SK-N-MC (cell line): ENCODE measurements at regions not wholly inside any gene's neighbourhood (a gene's known extent, or its start where the extent isn't known, plus 50 kb on each side); places are given as distances from the start of the nearest gene placed in this dataset.

Source experiments
- DNase-seq: peaks from one replicate; pipeline ENCODE4 v3.0.0-alpha.2; 2011; ENCODE audit warnings: low read depth, low spot score
- H3K27ac ChIP-seq: fragments of 200-600 bp; sonication (generic); 2 replicates; pipeline ENCODE4 v1.5.1; 2016; ENCODE audit warnings: mixed run types
- H3K36me3 ChIP-seq: fragments of 200-600 bp; sonication (generic); 2 replicates; pipeline ENCODE4 v1.6.1; 2017; ENCODE audit warnings: antibody characterized with exemption, low read length, mixed read lengths; ENCODE audit not compliant: insufficient read depth
- H3K4me3 ChIP-seq: fragments of 200-600 bp; sonication (generic); 2 replicates; pipeline ENCODE4 v1.5.1; 2016
- H3K9ac ChIP-seq: fragments of 200-600 bp; sonication (generic); 2 replicates; pipeline ENCODE4 v1.8.0; 2017; ENCODE audit warnings: mixed run types, mixed read lengths; ENCODE audit not compliant: insufficient read length
- H3K9me3 ChIP-seq: fragments of 200-600 bp; sonication (generic); 2 replicates; pipeline ENCODE4 v1.6.1; 2017; ENCODE audit warnings: low read depth, mild to moderate bottlenecking, antibody characterized with exemption, low read length, moderate library complexity, mixed read lengths
- EZH2 ChIP-seq: fragments of 200-600 bp; sonication (generic); IDR thresholded peaks from one replicate; pipeline ENCODE4 v1.6.1; 2017; ENCODE audit warnings: antibody characterized with exemption
- FOXP2 ChIP-seq: optimal IDR thresholded peaks from 2 replicates; pipeline ENCODE3; 2011; ENCODE audit warnings: mild to moderate bottlenecking, moderate library complexity; ENCODE audit not compliant: insufficient read depth; ENCODE audit errors: extremely low read length, control extremely low read depth
- POLR2AphosphoS5 ChIP-seq: IDR thresholded peaks from 2 replicates; pipeline ENCODE4 v1.6.1; 2012; ENCODE audit warnings: mild to moderate bottlenecking, low read depth, low read length, borderline replicate concordance

GRCh38 chr13:44212633-44213396 lies 160.8 kb upstream of the SERP2 start:
- no peak overlapping the region for H3K27ac ChIP-seq
- DNase-seq = no peak
- TF ChIP-seq POLR2AphosphoS5 (no peak), EZH2 (no peak), FOXP2 (no peak)
- no peaks in the 10 kb centered on the region for H3K36me3 ChIP-seq
- no peak overlapping the region for H3K4me3 ChIP-seq
- H3K9me3 ChIP-seq = no peaks in the 10 kb centered on the region
- H3K9ac ChIP-seq = no peak overlapping the region

- no peak overlapping the region for H3K9ac ChIP-seq
- H3K9me3 ChIP-seq = no peaks in the 10 kb centered on the region
- no peak overlapping the region for H3K27ac ChIP-seq
- H3K36me3 ChIP-seq = no peaks in the 10 kb centered on the region
- no peak overlapping the region for H3K4me3 ChIP-seq
- TF ChIP-seq POLR2AphosphoS5 (no peak), FOXP2 (no peak), EZH2 (no peak)
- DNase-seq = no peak
Observed at GRCh38 chr13:44218501-44219240, 155.0 kb upstream of the SERP2 start.

- H3K9ac ChIP-seq = no peak overlapping the region
- no peaks in the 10 kb centered on the region for H3K36me3 ChIP-seq
- no peak overlapping the region for H3K27ac ChIP-seq
- TF ChIP-seq POLR2AphosphoS5 (no peak), EZH2 (no peak), FOXP2 (no peak)
- H3K4me3 ChIP-seq = no peak overlapping the region
- no peak for DNase-seq
- no peaks in the 10 kb centered on the region for H3K9me3 ChIP-seq
Observed at GRCh38 chr13:44219577-44220548, 153.8 kb upstream of the SERP2 start.

- H3K9me3 ChIP-seq = no peaks in the 10 kb centered on the region
- no peak overlapping the region for H3K4me3 ChIP-seq
- H3K9ac ChIP-seq = no peak overlapping the region
- H3K27ac ChIP-seq = no peak overlapping the region
- DNase-seq = no peak
- no peak for TF ChIP-seq EZH2
- no peak for TF ChIP-seq POLR2AphosphoS5
- TF ChIP-seq FOXP2 = no peak
- no peaks in the 10 kb centered on the region for H3K36me3 ChIP-seq
Observed at GRCh38 chr13:44220948-44221347, 152.7 kb upstream of the SERP2 start.

GRCh38 chr13:44221657-44222056 lies 152.0 kb upstream of the SERP2 start:
- H3K9ac ChIP-seq = no peak overlapping the region
- no peaks in the 10 kb centered on the region for H3K9me3 ChIP-seq
- H3K4me3 ChIP-seq = no peak overlapping the region
- no peak overlapping the region for H3K27ac ChIP-seq
- DNase-seq = no peak
- TF ChIP-seq POLR2AphosphoS5 (no peak), FOXP2 (no peak), EZH2 (no peak)
- H3K36me3 ChIP-seq = no peaks in the 10 kb centered on the region

GRCh38 chr13:44223770-44224444 lies 149.7 kb upstream of the SERP2 start:
- TF ChIP-seq FOXP2 = no peak
- TF ChIP-seq EZH2 = no peak
- no peak for TF ChIP-seq POLR2AphosphoS5
- Histone ChIP-seq H3K27ac (no peak overlapping the region), H3K36me3 (no peaks in the 10 kb centered on the region), H3K4me3 (no peak overlapping the region), H3K9me3 (no peaks in the 10 kb centered on the region), H3K9ac (no peak overlapping the region)
- DNase-seq = no peak

GRCh38 chr13:44224450-44225149 lies 149.0 kb upstream of the SERP2 start:
- Histone ChIP-seq H3K9ac (no peak overlapping the region), H3K27ac (no peak overlapping the region)
- TF ChIP-seq FOXP2 = no peak

More at GRCh38 chr13:44224450-44225149, 149.0 kb upstream of the SERP2 start:
- Histone ChIP-seq H3K36me3 (no peaks in the 10 kb centered on the region), H3K9me3 (no peaks in the 10 kb centered on the region), H3K4me3 (no peak overlapping the region)
- no peak for DNase-seq
